GM21515 (cell line): ENCODE measurements at regions not wholly inside any gene's neighbourhood (a gene's known extent, or its start where the extent isn't known, plus 50 kb on each side); places are given as distances from the start of the nearest gene placed in this dataset.

Experiments
- ATAC-seq: cut with Tn5 transposase; IDR thresholded peaks from one replicate; pipeline ENCODE4 v1.9.1; 2021; ENCODE audit not compliant: unreplicated experiment

DNA sequence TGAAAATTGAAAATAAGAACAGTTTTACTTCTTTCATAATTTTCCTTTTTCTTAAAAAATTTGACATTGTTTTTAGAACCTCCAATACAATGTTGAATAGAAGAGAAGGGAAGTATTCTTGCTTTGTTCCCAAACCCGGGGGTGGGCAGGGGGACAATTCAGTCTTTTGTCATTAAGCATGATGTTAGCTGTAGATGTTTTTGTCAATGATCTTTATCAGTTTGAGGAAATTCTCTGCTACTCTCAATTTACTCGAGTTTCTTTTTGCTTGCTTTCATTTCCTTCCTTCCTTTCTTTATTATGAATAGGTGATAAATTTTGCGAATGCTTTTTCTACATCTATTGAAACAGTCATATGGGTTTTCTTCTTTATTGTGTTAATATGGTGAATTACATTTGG, 183.2 kb upstream of the FRMD6 start:
- no peak for ATAC-seq

DNA sequence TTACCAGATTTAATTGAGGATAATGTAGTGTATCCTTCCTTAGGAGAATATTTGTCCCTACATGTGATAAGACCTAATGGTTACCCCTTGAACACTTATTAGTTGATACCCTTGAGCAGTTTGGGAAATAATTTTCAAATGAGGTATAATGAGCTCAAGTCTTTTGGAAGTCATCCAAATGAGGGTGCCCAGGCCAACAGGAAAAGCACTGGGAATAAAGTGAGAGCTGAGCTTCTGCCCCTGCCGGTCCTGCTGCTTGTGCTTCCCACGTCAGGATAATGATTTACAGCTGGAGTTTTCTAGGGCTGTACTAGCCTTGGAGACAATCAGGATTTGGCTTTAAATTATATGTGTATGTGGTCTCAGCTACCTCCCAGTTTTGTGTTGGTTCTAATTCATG, 178.8 kb upstream of the FRMD6 start:
- ATAC-seq = no peak

DNA sequence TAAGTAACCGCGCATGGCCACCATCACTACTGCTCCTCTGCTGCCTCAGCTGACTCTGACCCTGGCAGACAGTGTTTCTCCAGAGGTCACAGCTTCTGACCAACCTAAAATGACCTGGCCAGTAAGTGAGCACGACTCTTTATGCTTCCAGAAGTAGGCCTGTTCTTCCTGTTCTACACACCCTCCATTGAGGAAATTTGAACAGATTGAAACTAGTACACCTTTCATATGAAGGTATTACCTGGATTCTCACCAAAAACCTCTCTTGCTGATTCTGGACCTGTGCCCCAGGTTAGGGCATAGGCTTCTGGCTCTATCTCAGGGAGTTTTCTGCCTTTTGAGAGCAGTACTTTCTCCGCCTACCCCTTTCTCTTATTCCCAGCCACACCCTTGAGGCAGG, 178.4 kb upstream of the FRMD6 start:
- ATAC-seq = no peak

DNA sequence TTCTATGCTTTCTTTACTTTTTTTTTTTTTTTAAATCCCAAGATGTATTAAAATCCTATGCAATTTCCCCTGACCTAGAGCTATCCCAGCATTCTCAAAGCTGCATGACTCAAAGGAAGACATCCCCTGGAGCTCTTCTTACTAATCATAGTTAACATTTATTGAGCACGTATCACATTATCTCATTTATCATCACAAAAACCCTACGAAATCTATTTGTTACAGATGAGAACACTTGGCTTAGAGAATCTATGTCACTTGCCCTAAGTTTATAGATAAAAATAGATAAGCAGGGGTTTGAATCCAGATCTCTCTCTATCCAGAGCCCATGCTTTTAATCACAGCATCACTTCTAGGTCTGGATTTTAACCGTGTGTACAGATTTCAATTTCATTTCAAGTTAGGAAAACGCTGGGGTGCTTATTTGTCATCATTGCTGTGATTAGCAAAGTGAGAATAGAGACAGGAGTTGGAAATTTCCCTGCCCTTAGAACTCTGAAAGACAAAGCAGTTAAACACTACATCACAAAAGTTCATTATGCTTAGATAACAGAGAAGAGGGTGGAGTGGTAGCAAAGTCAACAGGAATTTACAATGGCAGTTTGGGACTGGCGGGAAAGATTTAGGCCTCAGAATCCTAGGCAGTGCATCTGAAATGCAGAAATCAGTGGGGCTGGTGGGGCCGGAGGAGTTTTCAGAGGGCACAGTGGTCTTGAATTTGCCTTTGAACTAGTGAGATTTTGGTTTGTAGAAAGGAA, 177.7 kb upstream of the FRMD6 start:
- ATAC-seq = no peak

DNA sequence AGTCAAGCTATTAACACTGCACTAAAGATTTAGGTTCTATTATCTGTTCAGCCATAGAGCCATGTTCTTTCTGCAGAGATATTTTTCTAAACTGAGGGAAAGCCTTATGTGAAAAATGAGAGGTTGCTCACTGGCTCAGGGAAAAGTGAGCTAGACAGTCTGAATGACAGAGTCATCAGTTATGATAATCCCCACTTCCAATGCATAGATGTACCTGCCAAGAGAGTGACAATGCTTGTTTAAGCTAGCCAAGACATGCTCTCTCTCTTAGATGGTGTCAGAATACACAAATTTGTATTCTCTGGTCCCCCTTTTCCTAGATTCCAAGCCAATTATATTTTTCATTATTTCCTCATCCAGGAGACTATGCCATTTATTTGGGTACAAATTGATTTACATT, 176.9 kb upstream of the FRMD6 start:
- ATAC-seq = no peak

DNA sequence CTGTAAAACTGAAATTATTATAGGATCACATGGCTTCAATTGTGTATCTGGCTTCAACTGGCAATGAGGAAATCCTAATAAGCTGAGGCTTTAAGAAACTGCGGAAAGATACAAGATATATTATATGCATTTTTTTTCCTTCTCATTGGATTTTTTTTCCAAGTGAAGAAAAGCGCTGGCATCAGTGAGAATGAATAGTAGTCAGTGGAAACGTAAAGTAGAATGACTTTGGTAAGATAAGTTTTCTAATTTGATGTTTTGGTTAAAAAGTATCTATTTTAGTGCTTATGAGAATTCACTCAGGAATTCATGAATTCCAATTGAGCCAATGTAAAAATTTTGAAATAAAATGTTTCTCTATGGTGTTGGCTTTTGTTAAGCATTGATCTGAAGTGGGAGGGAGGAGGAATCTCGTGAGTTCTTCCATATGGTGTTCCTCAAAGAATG, 173.5 kb upstream of the FRMD6 start:
- ATAC-seq = no peak

DNA sequence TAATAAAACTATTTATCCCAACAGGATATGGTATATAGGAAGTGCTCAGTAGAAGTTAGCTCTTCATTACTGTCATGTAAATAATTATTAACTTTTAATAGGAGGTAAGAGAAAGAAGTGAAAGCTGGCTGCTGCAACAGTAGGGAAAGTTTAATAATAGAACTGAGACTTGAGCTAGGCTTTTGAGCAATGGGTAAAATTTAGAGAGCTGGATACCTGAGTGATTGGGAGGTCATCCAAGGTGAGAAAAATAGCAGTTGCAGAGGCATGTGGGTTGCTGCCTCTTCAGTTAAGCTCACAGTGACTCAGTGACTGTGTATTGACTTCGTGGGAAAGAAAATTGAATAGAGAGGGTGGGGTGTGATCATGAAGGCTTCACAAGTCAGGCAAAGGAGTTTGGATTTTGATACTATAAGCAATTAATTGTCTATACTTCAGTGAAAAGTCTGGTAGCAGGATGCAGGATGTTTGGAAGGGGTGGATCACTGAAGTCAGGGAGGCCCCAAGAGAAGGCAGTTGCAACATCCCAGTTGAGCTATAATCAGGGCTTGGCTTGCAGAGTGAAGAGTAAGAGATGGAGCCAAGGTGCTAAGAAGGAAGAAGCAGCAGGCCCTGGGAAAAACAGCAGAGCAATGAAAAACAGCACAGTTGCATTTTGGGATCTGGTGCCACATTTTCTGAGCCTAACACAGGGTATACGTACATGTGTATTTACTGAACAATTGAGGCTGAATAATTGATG, 172.0 kb upstream of the FRMD6 start:
- no peak for ATAC-seq

DNA sequence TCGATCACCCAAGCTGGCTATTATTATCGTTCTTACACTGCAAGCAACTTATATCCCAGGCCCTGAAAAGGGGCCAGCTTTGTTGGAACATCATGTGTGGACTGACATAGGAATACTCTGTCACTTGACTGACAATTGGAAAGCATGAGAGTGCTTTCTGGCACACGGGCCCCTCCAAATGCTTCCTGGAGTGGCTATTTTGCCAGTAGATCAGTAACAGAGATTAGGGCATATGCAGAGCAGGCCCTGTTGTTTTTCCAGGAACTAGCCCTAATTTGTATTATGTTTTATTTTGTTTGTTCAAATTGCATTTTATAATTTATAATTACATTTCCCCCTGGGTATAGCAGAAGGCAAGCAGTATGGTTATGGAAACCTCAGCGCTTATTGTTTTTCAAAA, 170.1 kb upstream of the FRMD6 start:
- ATAC-seq = no peak

DNA sequence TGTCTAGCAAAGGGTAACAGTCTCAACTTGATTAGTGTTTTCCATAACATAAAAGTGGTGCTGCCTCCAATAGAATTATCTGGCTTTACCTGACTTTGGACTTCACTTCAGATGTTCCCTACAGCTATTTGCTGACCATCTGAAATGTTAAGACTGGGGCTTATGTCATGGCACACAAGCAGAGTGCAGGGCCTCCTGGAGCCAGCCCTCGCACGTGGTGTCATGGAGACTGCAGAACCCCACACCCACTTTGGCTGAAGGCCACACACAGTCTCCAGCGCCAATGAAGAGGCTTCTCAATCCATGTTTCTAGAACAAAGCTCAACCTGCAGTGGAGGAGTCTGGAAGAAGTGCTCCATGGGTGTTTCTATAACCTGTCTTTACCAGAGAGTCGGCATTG, 169.6 kb upstream of the FRMD6 start:
- no peak for ATAC-seq

DNA sequence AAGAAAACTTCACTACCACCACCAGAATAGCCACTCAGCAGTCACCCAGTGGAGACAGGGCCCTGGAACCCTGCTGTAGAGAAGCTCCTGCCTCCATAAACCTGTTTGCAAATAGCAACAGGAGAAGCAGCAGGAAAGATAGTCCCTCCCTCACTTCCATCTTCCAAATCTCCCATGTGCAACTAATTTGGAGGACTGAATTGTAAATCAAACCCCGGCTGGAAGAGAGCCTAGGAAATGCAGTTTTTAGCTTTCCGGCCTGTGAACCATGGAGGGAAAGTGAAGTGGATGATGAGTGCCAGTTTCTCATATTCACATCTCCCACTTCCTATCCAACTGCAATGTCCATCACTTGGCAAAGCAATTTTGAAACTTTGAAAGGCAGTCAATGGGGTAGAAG, 167.2 kb upstream of the FRMD6 start:
- no peak for ATAC-seq

DNA sequence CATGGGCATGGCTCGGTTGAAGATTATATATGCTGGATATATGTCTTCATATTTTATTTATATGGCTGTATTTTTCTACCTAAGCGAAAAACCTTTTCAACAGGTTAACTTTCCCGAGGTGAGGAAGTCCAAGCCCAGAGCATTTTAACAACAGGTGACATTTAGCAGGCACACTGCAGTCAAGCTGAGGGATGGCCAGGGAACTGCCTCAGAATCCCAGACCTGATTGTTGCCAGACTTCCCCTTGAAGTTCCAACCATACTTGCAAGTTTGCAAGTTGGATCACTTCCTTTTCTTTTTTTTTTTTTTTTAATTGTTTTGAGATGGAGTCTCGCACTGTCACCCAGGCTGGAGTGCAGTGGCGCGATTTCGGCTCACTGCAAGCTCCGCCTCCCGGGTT, 166.0 kb upstream of the FRMD6 start:
- no peak for ATAC-seq

DNA sequence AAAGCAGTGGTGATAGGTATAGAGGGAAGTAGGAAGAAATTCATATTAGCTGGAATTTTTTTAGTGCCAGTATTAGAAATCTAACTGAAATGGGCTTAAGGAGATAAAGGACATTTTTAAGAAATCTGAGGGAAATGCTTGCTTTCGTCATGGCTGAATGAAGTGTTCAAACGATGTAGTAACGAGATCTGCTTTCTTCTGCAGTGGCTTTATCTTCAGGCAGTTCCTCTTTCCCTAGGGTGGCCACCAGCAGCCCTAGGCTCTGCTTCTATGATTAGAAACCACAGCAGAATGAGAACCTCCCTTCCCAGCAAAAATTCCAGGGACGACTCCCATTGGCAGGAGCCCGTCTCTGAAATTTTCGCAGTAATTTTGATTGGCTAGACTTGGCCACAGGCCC, 163.9 kb upstream of the FRMD6 start:
- no peak for ATAC-seq

DNA sequence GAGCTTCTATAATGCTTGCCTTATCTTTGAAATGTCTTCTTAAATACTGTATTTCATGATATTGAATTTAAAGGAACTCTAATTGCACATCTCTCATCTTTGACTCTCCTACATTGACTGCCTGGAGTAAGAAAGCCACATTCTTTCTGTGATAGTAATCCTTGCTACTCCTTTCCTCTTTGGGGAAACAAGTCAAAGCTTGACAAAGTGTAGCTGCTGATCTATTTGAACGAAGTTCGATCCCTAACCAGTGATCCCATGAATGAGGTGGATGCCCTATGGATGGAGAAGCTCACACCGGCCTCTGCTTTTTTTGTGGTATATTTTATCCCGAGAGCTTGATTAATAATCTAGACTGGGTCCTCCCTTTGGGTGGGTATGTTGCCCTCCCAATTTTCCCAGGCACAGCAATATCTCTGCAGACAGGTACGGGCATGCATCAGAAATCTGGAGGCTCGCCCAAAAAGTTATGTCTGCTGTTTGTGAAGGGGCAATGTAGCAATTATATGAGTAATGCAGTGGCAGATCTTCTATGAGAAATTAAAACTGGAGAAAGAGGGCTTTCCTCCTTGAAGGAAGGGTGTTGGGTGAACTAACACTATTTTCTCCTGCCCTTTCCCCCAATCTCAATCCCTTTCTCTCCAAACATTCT, 163.0 kb upstream of the FRMD6 start:
- ATAC-seq = no peak

DNA sequence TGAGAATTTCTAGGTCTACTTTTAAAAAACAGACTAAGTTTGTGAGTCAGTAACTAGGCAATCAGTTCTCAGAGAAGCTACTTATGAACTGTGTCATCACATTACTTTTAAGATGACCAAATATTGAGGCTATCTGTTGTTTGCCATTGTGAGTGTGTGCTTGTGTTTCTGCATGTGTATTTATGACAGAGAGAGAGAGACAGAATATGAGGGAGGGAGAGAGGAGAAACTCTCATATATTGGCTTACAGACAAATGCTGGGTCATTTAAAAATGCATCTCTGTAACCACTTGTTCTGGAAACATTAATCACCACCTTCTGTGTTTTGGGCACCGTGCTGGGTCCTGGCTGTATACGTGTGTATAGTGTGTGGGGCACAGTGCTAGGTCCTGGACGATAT, 161.5 kb upstream of the FRMD6 start:
- ATAC-seq = no peak

DNA sequence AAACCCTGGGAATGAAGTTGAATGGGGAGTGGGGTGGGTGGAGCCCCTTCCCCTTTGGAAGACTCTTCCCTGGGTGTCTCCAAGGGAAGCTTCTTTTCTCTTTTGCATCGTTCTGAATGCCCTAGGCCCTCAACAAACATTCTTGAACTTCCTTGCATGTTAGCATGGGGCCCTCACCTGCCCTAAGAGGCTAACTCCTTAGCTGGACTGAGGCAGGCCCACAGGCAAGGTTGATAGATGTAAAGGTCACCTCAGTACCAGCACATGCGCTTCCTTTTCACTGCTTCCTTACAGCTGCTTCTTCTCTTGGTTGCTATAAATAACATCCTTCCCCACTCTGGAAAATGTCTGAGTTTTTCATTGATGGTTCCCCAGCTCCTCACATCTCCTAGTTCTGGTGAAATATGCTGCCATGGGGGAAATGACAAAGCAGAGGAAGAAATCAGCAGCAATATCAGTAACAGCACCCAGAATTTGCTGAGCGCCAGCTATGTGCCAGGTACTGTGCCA, 160.6 kb upstream of the FRMD6 start:
- ATAC-seq = no peak

DNA sequence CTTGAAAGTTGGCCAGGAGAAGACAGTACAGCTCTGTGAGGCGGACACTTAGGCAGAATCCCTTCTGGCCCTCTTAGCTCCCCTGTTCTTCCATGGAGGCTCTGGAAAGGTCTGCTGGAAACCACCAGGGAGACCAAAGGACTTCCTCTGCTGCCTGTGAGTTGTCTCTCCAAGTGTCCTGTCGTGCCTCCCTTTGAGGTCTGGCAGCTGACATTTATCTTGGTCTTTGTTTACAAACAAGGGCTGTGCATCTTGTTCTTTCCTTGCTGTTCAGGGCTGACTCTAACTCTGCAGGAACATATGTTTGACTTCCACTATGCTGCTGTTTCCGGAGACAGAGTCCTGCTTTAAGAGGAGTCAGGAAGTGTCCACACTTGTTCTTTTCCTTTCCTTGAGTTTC, 159.9 kb upstream of the FRMD6 start:
- no peak for ATAC-seq

DNA sequence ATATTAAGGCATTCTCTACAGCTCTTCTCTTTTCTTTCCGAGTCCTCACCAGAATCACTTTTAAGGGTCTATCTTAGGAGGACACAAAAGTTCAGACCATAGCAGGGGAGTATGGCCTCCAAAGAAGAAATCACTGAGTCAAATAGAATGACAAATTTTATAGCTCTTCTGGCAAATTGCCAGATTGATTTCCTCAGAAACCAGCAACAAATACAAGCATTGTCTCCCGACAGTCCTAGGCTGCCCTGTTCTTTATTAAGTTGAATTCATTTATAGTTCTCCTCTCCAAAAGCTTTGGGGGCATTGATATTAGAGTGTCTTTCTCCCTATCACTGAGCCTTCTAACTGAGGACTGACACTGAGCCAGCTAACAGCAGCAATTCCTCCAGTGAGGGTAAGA, 156.4 kb upstream of the FRMD6 start:
- no peak for ATAC-seq

DNA sequence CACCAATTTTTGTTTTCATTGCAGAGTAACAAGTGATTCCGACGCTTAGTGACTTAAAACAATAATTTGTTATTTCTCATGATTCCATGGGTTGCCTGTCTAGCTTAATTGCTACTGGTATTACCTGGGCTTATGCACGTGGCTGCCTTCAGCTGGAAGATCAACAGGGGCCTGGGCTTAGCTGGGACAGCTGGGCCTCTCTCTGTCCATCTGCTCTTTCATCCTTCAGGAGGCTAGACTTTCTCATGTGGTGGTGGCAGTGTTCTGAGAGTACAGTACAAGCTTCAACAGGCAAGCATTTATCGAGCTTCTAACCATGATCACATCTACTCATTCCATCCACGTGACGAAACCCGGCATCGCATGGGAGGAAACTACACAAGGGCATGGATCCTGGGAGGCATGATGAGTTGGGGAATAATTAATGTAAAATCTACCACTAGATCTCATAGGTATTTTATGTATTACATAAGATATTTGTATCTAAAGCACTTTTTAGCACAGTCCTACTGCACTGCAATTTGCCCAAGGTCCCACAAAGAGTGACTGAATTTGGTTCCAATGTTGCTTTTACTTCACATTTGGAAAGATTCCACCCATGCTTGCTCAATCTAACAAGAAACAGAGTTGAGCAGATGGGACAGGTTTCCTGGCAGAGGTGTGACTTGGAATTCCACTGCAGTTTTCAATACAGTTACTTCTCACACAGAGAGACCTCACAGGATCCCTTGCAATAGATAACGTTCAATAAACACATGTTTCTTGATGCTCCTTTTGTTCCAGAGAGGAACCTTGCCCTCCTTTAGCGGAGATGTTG, 153.1 kb upstream of the FRMD6 start:
- ATAC-seq = no peak

DNA sequence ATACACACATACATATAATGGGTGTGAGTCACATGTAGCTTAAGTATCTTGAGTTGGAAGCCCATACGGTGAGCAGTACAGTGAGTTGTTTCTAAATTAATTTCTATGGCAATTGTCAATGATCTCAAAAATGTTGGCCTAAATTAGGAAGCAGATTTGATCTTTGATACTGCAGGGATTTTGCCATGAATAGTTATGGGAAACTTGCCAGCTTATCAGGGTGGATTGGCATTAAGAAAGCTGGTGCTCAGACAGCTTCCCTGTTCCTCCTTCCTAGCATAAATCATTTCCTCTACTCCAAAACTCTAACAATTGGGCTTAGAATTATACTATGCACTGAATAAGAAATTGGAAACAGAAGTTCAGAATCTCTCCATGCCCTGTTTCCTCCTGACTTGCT, 150.9 kb upstream of the FRMD6 start:
- ATAC-seq = no peak

DNA sequence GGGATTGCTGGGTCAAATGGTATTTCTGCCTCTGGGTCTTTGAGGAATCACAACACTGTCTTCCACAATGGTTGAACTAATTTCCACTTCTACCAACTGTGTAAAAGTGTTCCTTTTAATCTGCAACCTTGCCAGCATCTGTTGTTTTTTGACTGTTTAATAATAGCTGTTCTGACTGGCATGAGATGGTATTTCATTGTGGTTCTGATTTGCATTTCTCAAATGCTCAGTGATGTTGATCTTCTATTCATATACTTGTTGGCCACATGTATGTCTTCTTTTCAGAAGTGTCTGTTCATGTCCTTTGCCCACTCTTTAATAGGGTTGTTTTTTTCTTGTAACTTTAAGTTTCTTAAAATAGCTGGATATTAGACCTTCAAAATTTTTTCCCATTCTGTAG, 150.0 kb upstream of the FRMD6 start:
- ATAC-seq = no peak

DNA sequence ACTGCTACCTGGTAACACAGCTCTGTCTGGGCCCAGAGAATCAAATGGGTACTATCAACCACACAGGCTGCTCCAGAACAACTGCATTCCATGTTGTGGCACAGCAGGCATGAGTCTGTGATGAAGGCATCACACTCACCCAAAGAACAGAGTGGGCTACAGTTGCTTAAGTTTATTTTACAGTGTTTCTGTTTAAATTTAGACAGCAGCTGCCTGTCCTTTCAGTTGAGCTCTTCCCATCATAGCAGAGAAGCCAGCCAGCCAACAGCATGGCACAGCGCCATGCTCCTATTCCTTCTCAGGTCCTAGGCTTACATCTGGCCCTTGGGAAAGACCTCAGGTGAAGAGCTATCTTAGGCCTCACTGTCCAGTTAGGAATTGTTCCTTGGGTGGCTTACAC, 147.0 kb upstream of the FRMD6 start:
- no peak for ATAC-seq
